GM10248 (cell line): ENCODE measurements at regions not wholly inside any gene's neighbourhood (a gene's known extent, or its start where the extent isn't known, plus 50 kb on each side); places are given as distances from the start of the nearest gene placed in this dataset.

ENCODE experiments used
- CTCF ChIA-PET: fragments of 300-600 bp; sonication (Branson Sonifier 250); formaldehyde crosslinking; extraction: SDS; loops from one replicate; lab custom pipeline; 2021; ENCODE audit warnings: antibody characterized with exemption; lab: Yijun Ruan, JAX
- POLR2A ChIA-PET: fragments of 350-650 bp; sonication (Branson Sonifier 250); formaldehyde crosslinking; extraction: SDS; loops from one replicate; lab custom pipeline; 2020; ENCODE audit warnings: antibody characterized with exemption; lab: Yijun Ruan, JAX
- DNase-seq: peaks from one replicate; pipeline ENCODE4 v3.0.0; 2012; ENCODE audit errors: extremely low spot score
- CTCF ChIP-seq: IDR thresholded peaks from 2 replicates; pipeline ENCODE4 v1.5.1; 2012; ENCODE audit warnings: mild to moderate bottlenecking, low read depth; ENCODE audit errors: extremely low read depth, missing control alignments, control extremely low read depth

- DNase-seq, result no peak
- POLR2A ChIA-PET, result no interaction called here
- no peak for TF ChIP-seq CTCF
- CTCF ChIA-PET, result interaction anchor here (2.3 kb wide), 1 partner anchor 12 kb away, joined by 6 read pairs; no protein-coding TSS in a partner anchor
These were observed 1065.8 kb downstream of the REEP3 start for GRCh38 chr10:64586934-64587503.

- no peak for TF ChIP-seq CTCF
- ChIA-PET POLR2A (no interaction called here), CTCF (no interaction called here)
- no peak for DNase-seq
These were observed 1072.9 kb downstream of the REEP3 start for GRCh38 chr10:64594072-64594471.

GRCh38 chr10:64598600-64598999, 1077.4 kb downstream of the REEP3 start:
- no peak for TF ChIP-seq CTCF
- POLR2A ChIA-PET, result no interaction called here
- DNase-seq, result no peak
- CTCF ChIA-PET, result no interaction called here

- POLR2A ChIA-PET, result no interaction called here
- TF ChIP-seq CTCF, result no peak
- DNase-seq, result no peak
- CTCF ChIA-PET, result no interaction called here
These were observed 1080.1 kb downstream of the REEP3 start for GRCh38 chr10:64601298-64601697.

GRCh38 chr10:64617085-64617484, 1095.9 kb downstream of the REEP3 start:
- CTCF ChIA-PET, result interaction anchor here (1.4 kb wide), 1 partner anchor 10 kb away, joined by 4 read pairs; no protein-coding TSS in a partner anchor
- TF ChIP-seq CTCF, result no peak
- POLR2A ChIA-PET, result no interaction called here
- no peak for DNase-seq

GRCh38 chr10:64619102-64619501, 1097.9 kb downstream of the REEP3 start:
- CTCF ChIA-PET, result no interaction called here
- POLR2A ChIA-PET, result no interaction called here
- DNase-seq, result no peak
- TF ChIP-seq CTCF, result no peak
